Pancreas (tissue), 10 donors: ENCODE measurements at regions not wholly inside any gene's neighbourhood (a gene's known extent, or its start where the extent isn't known, plus 50 kb on each side); places are given as distances from the start of the nearest gene placed in this dataset.
"Not testable (repeated sequence)": the region's sequence is repeated elsewhere in the genome, so short reads cannot be mapped to it uniquely, and the experiment has no call there.

Experiments used
- ATAC-seq, 4 donors: fragments of 200-7000 bp; cut with Tn5 transposase; one replicate each; pipeline versions ENCODE4 v1.8.0 to v1.9.1; 2020; ENCODE audit warnings: mild to moderate bottlenecking in 4 of 4, moderate library complexity in 4 of 4
- DNase-seq, 6 donors: peaks; one replicate each; pipeline ENCODE4 v3.0.0-alpha.2; 2020
- FAIRE-seq: peaks from 2 replicates; lab custom pipeline; 2012; peaks lifted over from hg19 to GRCh38; lab: Jason Lieb, UNC
- H3K27ac ChIP-seq, 4 donors: fragments of 200-600 bp; sonication (generic); 1 replicate in 3 of 4; 2 replicates in 1 of 4; pipeline versions ENCODE4 v1.5.0 to v1.8.0; 2020
- H3K27me3 ChIP-seq, 4 donors: fragments of 200-600 bp; one replicate each; pipeline ENCODE4 v1.8.0; 2021
- H3K36me3 ChIP-seq, 3 donors: fragments of 200-600 bp; sonication (generic) in 1 of 3; one replicate each; pipeline versions ENCODE4 v1.5.0 to v1.8.0; 2020 to 2021
- H3K4me1 ChIP-seq, 3 donors: fragments of 200-600 bp; one replicate each; pipeline ENCODE4 v1.8.0; 2021
- H3K4me3 ChIP-seq, 4 donors: fragments of 200-600 bp; sonication (generic) in 2 of 4; one replicate each; pipeline versions ENCODE4 v1.5.0 to v1.8.0; 2020 to 2021
- H3K9me3 ChIP-seq, 4 donors: fragments of 200-600 bp; one replicate each; pipeline ENCODE4 v1.8.0; 2021
- CTCF ChIP-seq, 4 donors: fragments of 200-600 bp; sonication (generic) in 3 of 4; IDR thresholded peaks; one replicate each; pipeline versions ENCODE4 v1.5.0 to v1.8.0; 2021; ENCODE audit warnings: antibody characterized with exemption in 4 of 4
- WGBS, 2 donors: extraction: QIAGEN DNeasy Blood & Tissue Kit; methylation state at CpG; one replicate each; pipeline ENCODE4 v1.1.7; 2013; 5-methylcytosine and 5-hydroxymethylcytosine counted together
- intact Hi-C, 3 donors: fragments of 100-400 bp; cut with DNase I; formaldehyde crosslinking; loops; one replicate each; pipeline versions ENCODE4 v1.11.1 to v1.14.2; 2022
- donor health status: healthy with polysubstance abuse.
- donor health status: DM: no; HTN: no; CAD: no; lungs with moderate emphysema.
- donor health status: DM: no; HTN: no; CAD: no.
- donor health status: control.
- donor health status: control.
- donor health status: Bipolar disorder and iron deficiency.
- donor health status: DM: yes; HTN: yes; CAD: no.
- donor health status: DM: no; HTN: no; CAD: no.
- donor health status: DM: no; HTN: no; CAD: no.
- donor health status: DM: yes; HTN: yes; CAD: no.

- no peak for TF ChIP-seq CTCF (IDR thresholded peaks at IDR 0.05)
- H3K36me3 ChIP-seq: no peaks in the 10 kb centered on the region
- intact Hi-C loops: no loop called here
- H3K27me3 ChIP-seq: no peaks in the 10 kb centered on the region
- no peak for FAIRE-seq
- no peak for ATAC-seq
- H3K4me1 ChIP-seq: no peaks in the 10 kb centered on the region
- no peak overlapping the region for H3K4me3 ChIP-seq
- no peaks in the 10 kb centered on the region for H3K9me3 ChIP-seq
- no peak overlapping the region for H3K27ac ChIP-seq
- no peak for DNase-seq
- WGBS, 2 donors: 50 to 62% methylated on average over 3 of the region's 3 CpGs
Observed at GRCh38 chr14:27890259-27890658, 876.3 kb upstream of the FOXG1 start.

GRCh38 chr14:27908484-27908883 is 858.1 kb upstream of the FOXG1 start:
- WGBS, 2 donors: 61 to 72% methylated on average over 1 of the region's 1 CpG
- intact Hi-C loops, H3K36me3 ChIP-seq, ATAC-seq, H3K4me1 ChIP-seq, DNase-seq, H3K27ac ChIP-seq, FAIRE-seq, H3K27me3 ChIP-seq, H3K4me3 ChIP-seq, H3K9me3 ChIP-seq: not testable (repeated sequence)

GRCh38 chr14:27916326-27916725 is 850.3 kb upstream of the FOXG1 start:
- Histone ChIP-seq H3K36me3 (no peaks in the 10 kb centered on the region), H3K9me3 (no peaks in the 10 kb centered on the region), H3K27ac (no peak overlapping the region), H3K27me3 (no peaks in the 10 kb centered on the region), H3K4me1 (no peaks in the 10 kb centered on the region), H3K4me3 (no peak overlapping the region)
- WGBS, 2 donors: 62 to 67% methylated on average over 3 of the region's 3 CpGs
- FAIRE-seq: no peak
- no peak for TF ChIP-seq CTCF (IDR thresholded peaks at IDR 0.05)
- intact Hi-C loops: no loop called here
- no peak for ATAC-seq
- DNase-seq: no peak

- H3K4me1 ChIP-seq: no peaks in the 10 kb centered on the region
- TF ChIP-seq CTCF (IDR thresholded peaks at IDR 0.05): no peak
- DNase-seq (no peak), FAIRE-seq (no peak), ATAC-seq (no peak)
- no peaks in the 10 kb centered on the region for H3K9me3 ChIP-seq
- H3K27me3 ChIP-seq: no peaks in the 10 kb centered on the region
- H3K4me3 ChIP-seq: no peak overlapping the region
- intact Hi-C loops: no loop called here
- no peak overlapping the region for H3K27ac ChIP-seq
- H3K36me3 ChIP-seq: no peaks in the 10 kb centered on the region
- WGBS, 2 donors: 58 to 66% methylated on average over 3 of the region's 3 CpGs
Observed at GRCh38 chr14:27917896-27918295, 848.7 kb upstream of the FOXG1 start.

- Histone ChIP-seq H3K27ac (no peak overlapping the region), H3K4me1 (no peaks in the 10 kb centered on the region), H3K9me3 (no peaks in the 10 kb centered on the region), H3K4me3 (no peak overlapping the region), H3K36me3 (no peaks in the 10 kb centered on the region), H3K27me3 (no peaks in the 10 kb centered on the region)
- intact Hi-C loops: no loop called here
- TF ChIP-seq CTCF (IDR thresholded peaks at IDR 0.05): no peak
- DNase-seq: no peak
- ATAC-seq: no peak
- no peak for FAIRE-seq
Observed at GRCh38 chr14:27927519-27927918, 839.1 kb upstream of the FOXG1 start.
